ENCODE measurements at regions not wholly inside any gene's neighbourhood (a gene's known extent, or its start where the extent isn't known, plus 50 kb on each side); places are given as distances from the start of the nearest gene placed in this dataset.
"Not testable (repeated sequence)": the region's sequence is repeated elsewhere in the genome, so short reads cannot be mapped to it uniquely, and the experiment has no call there.

GRCh38 chr5:32942225-32942989 is 231.3 kb downstream of the NPR3 start:
- H3K4me3 Mint-ChIP-seq: no peak overlapping the region
- no peaks in the 10 kb centered on the region for H3K27me3 Mint-ChIP-seq
- no peak for DNase-seq
- no peaks in the 10 kb centered on the region for H3K9me3 Mint-ChIP-seq
- no peak overlapping the region for H3K27ac Mint-ChIP-seq
- H3K36me3 Mint-ChIP-seq (ENCODE audit: low read depth): no peaks in the 10 kb centered on the region
- H3K4me1 Mint-ChIP-seq (ENCODE audit: low read depth): no peaks in the 10 kb centered on the region

GRCh38 chr5:32949286-32949970 is 238.3 kb downstream of the NPR3 start:
- H3K4me1 Mint-ChIP-seq (ENCODE audit: low read depth): no peaks in the 10 kb centered on the region
- DNase-seq: no peak
- H3K9me3 Mint-ChIP-seq: no peaks in the 10 kb centered on the region
- no peaks in the 10 kb centered on the region for H3K36me3 Mint-ChIP-seq (ENCODE audit: low read depth)
- H3K27ac Mint-ChIP-seq: no peak overlapping the region
- no peak overlapping the region for H3K4me3 Mint-ChIP-seq
- H3K27me3 Mint-ChIP-seq: no peaks in the 10 kb centered on the region

- Mint-ChIP-seq H3K4me1 (ENCODE audit: low read depth) (no peaks in the 10 kb centered on the region), H3K27me3 (no peaks in the 10 kb centered on the region), H3K9me3 (no peaks in the 10 kb centered on the region), H3K36me3 (ENCODE audit: low read depth) (no peaks in the 10 kb centered on the region), H3K27ac (no peak overlapping the region), H3K4me3 (no peak overlapping the region)
- DNase-seq: no peak
Observed at GRCh38 chr5:32951003-32951402, 239.9 kb downstream of the NPR3 start.

- Mint-ChIP-seq H3K27me3 (no peaks in the 10 kb centered on the region), H3K9me3 (no peaks in the 10 kb centered on the region), H3K27ac (no peak overlapping the region), H3K4me3 (no peak overlapping the region), H3K4me1 (ENCODE audit: low read depth) (no peaks in the 10 kb centered on the region), H3K36me3 (ENCODE audit: low read depth) (no peaks in the 10 kb centered on the region)
- DNase-seq: no peak
Observed at GRCh38 chr5:32951878-32952277, 240.8 kb downstream of the NPR3 start.

- H3K36me3 Mint-ChIP-seq (ENCODE audit: low read depth); DNase-seq; H3K27me3 Mint-ChIP-seq; H3K9me3 Mint-ChIP-seq; H3K27ac Mint-ChIP-seq; H3K4me1 Mint-ChIP-seq (ENCODE audit: low read depth); H3K4me3 Mint-ChIP-seq: not testable (repeated sequence)
Observed at GRCh38 chr5:32952421-32952820, 241.3 kb downstream of the NPR3 start.

GRCh38 chr5:32953694-32954093 is 242.6 kb downstream of the NPR3 start:
- H3K4me1 Mint-ChIP-seq (ENCODE audit: low read depth): no peaks in the 10 kb centered on the region
- DNase-seq: no peak
- no peaks in the 10 kb centered on the region for H3K27me3 Mint-ChIP-seq
- H3K36me3 Mint-ChIP-seq (ENCODE audit: low read depth): no peaks in the 10 kb centered on the region
- no peaks in the 10 kb centered on the region for H3K9me3 Mint-ChIP-seq
- no peak overlapping the region for H3K4me3 Mint-ChIP-seq
- H3K27ac Mint-ChIP-seq: no peak overlapping the region

DNA sequence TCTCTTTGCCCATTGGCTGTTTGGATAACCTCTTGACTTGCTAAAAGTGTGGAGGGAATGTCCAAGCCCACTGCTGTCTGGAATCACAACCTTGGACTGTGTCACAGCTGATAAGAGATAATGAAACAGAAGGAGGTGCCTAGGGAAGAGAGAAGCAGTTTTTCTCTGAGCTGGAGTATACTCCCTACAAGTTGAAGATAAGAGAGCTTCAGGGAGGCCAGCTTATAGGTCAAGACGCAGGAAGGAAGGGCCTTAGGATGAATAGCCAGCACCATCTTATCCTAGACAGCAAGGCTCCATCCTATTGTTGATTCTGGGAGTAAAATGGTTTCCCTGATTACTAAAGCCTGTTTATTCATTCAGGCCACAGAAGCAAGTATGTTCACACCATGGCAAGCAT is 244.7 kb downstream of the NPR3 start:
- H3K4me1 Mint-ChIP-seq (ENCODE audit: low read depth): no peaks in the 10 kb centered on the region
- H3K27ac Mint-ChIP-seq: no peak overlapping the region
- H3K36me3 Mint-ChIP-seq (ENCODE audit: low read depth): no peaks in the 10 kb centered on the region
- no peaks in the 10 kb centered on the region for H3K9me3 Mint-ChIP-seq
- H3K4me3 Mint-ChIP-seq: no peak overlapping the region
- DNase-seq: no peak
- no peaks in the 10 kb centered on the region for H3K27me3 Mint-ChIP-seq

- Mint-ChIP-seq H3K27me3 (no peaks in the 10 kb centered on the region), H3K9me3 (no peaks in the 10 kb centered on the region), H3K36me3 (ENCODE audit: low read depth) (no peaks in the 10 kb centered on the region), H3K4me3 (no peak overlapping the region), H3K27ac (no peak overlapping the region), H3K4me1 (ENCODE audit: low read depth) (no peaks in the 10 kb centered on the region)
- no peak for DNase-seq
Observed at GRCh38 chr5:32960340-32961058, 249.4 kb downstream of the NPR3 start.

- Mint-ChIP-seq H3K4me1 (ENCODE audit: low read depth) (no peaks in the 10 kb centered on the region), H3K27me3 (no peaks in the 10 kb centered on the region), H3K9me3 (no peaks in the 10 kb centered on the region), H3K36me3 (ENCODE audit: low read depth) (no peaks in the 10 kb centered on the region), H3K27ac (no peak overlapping the region), H3K4me3 (no peak overlapping the region)
- DNase-seq: no peak
Observed at GRCh38 chr5:32961059-32961415, 249.9 kb downstream of the NPR3 start.

GRCh38 chr5:32964261-32964660 is 253.1 kb downstream of the NPR3 start:
- no peaks in the 10 kb centered on the region for H3K27me3 Mint-ChIP-seq
- no peak overlapping the region for H3K27ac Mint-ChIP-seq
- H3K4me1 Mint-ChIP-seq (ENCODE audit: low read depth): no peaks in the 10 kb centered on the region
- H3K4me3 Mint-ChIP-seq: no peak overlapping the region
- H3K36me3 Mint-ChIP-seq (ENCODE audit: low read depth): no peaks in the 10 kb centered on the region
- H3K9me3 Mint-ChIP-seq: no peaks in the 10 kb centered on the region
- DNase-seq: no peak

GRCh38 chr5:32973646-32974045 is 262.5 kb downstream of the NPR3 start:
- Mint-ChIP-seq H3K9me3 (no peaks in the 10 kb centered on the region), H3K27ac (no peak overlapping the region), H3K4me3 (no peak overlapping the region), H3K4me1 (ENCODE audit: low read depth) (no peaks in the 10 kb centered on the region), H3K36me3 (ENCODE audit: low read depth) (no peaks in the 10 kb centered on the region), H3K27me3 (no peaks in the 10 kb centered on the region)
- no peak for DNase-seq

- no peaks in the 10 kb centered on the region for H3K4me1 Mint-ChIP-seq (ENCODE audit: low read depth)
- no peak for DNase-seq
Observed at GRCh38 chr5:32975656-32976375, 264.7 kb downstream of the NPR3 start.

GRCh38 chr5:32981061-32981460 is 269.9 kb downstream of the NPR3 start:
- H3K27me3 Mint-ChIP-seq: no peaks in the 10 kb centered on the region
- no peaks in the 10 kb centered on the region for H3K36me3 Mint-ChIP-seq (ENCODE audit: low read depth)
- no peak overlapping the region for H3K4me3 Mint-ChIP-seq
- no peak overlapping the region for H3K27ac Mint-ChIP-seq
- peaks cover 9% of the 10 kb centered on the region for H3K9me3 Mint-ChIP-seq
- H3K4me1 Mint-ChIP-seq (ENCODE audit: low read depth): no peaks in the 10 kb centered on the region
- DNase-seq: no peak

More at GRCh38 chr5:32975656-32976375, 264.7 kb downstream of the NPR3 start:
- Mint-ChIP-seq H3K4me3 (no peak overlapping the region), H3K36me3 (ENCODE audit: low read depth) (no peaks in the 10 kb centered on the region), H3K9me3 (peaks cover 2% of the 10 kb centered on the region), H3K27ac (no peak overlapping the region), H3K27me3 (no peaks in the 10 kb centered on the region)

- no peak for DNase-seq
- Mint-ChIP-seq H3K27ac (no peak overlapping the region), H3K9me3 (peaks cover 7% of the 10 kb centered on the region), H3K27me3 (no peaks in the 10 kb centered on the region), H3K36me3 (ENCODE audit: low read depth) (no peaks in the 10 kb centered on the region), H3K4me1 (ENCODE audit: low read depth) (no peaks in the 10 kb centered on the region), H3K4me3 (no peak overlapping the region)
Observed at GRCh38 chr5:32984851-32985610, 273.9 kb downstream of the NPR3 start.

Data from activated T-cell treated with anti-CD3 and anti-CD28 coated beads, Interleukin-2, amount 50 U/mL, for 24 hours (primary cell).